Common myeloid progenitor, CD34-positive (primary cell): ENCODE measurements at regions not wholly inside any gene's neighbourhood (a gene's known extent, or its start where the extent isn't known, plus 50 kb on each side); places are given as distances from the start of the nearest gene placed in this dataset.

Experiments
- CTCF ChIA-PET: fragments of 350-600 bp; sonication (Branson Sonifier 250); formaldehyde crosslinking; loops from one replicate; lab custom pipeline; 2021; ENCODE audit warnings: antibody characterized with exemption; lab: Charles Lee
- POLR2A ChIA-PET: fragments of 350-600 bp; sonication (Branson Sonifier 250); formaldehyde crosslinking; loops from one replicate; lab custom pipeline; 2021; ENCODE audit warnings: antibody characterized with exemption; lab: Charles Lee
- DNase-seq, 3 donors: peaks; one replicate each; pipeline versions ENCODE4 v3.0.0 to v3.0.0-alpha.2; 2013
- H3K27ac ChIP-seq, 2 experiments: 1 replicate in 1 of 2; 2 replicates in 1 of 2; pipeline ENCODE4 v1.7.0; 2013; ENCODE audit warnings: inconsistent platforms in 2 of 2, low read length in 2 of 2, mild to moderate bottlenecking in 2 of 2, low read depth in 1 of 2, moderate library complexity in 1 of 2; ENCODE audit not compliant: severe bottlenecking in 2 of 2, insufficient read depth in 1 of 2, poor library complexity in 1 of 2
- H3K27me3 ChIP-seq, 5 experiments: replicated peaks in 2 of 5; 1 replicate in 3 of 5; 2 replicates in 2 of 5; pipeline versions ENCODE4 v1.6.1 to v1.7.0; 2013; ENCODE audit warnings: low read length in 4 of 5, mild to moderate bottlenecking in 2 of 5, moderate library complexity in 2 of 5, inconsistent platforms in 1 of 5; ENCODE audit not compliant: insufficient read depth in 5 of 5, control insufficient read depth in 4 of 5
- H3K36me3 ChIP-seq, 4 experiments: 1 replicate in 2 of 4; 2 replicates in 2 of 4; pipeline versions ENCODE4 v1.6.1 to v1.7.0; 2013; ENCODE audit warnings: low read length in 3 of 4, control low read depth in 1 of 4, mild to moderate bottlenecking in 1 of 4; ENCODE audit not compliant: control insufficient read depth in 4 of 4, insufficient read depth in 4 of 4
- H3K4me1 ChIP-seq, 4 experiments: 1 replicate in 3 of 4; 2 replicates in 1 of 4; pipeline versions ENCODE4 v1.6.1 to v1.7.1; 2013; ENCODE audit warnings: low read length in 3 of 4, mild to moderate bottlenecking in 3 of 4, control low read depth in 1 of 4, inconsistent platforms in 1 of 4, moderate library complexity in 1 of 4; ENCODE audit not compliant: control insufficient read depth in 4 of 4, insufficient read depth in 4 of 4; ENCODE audit errors: control extremely low read depth in 1 of 4
- H3K4me3 ChIP-seq, 7 experiments: 1 replicate in 4 of 7; 2 replicates in 3 of 7; pipeline versions ENCODE4 v1.5.1 to v1.7.0; 2013; ENCODE audit warnings: mild to moderate bottlenecking in 7 of 7, low read length in 6 of 7, moderate library complexity in 6 of 7, inconsistent platforms in 2 of 7, low read depth in 2 of 7, control low read depth in 1 of 7; ENCODE audit not compliant: insufficient read depth in 4 of 7, control insufficient read depth in 1 of 7; ENCODE audit errors: extremely low read depth in 1 of 7
- H3K9me3 ChIP-seq, 5 experiments: 1 replicate in 4 of 5; 2 replicates in 1 of 5; pipeline versions ENCODE4 v1.6.1 to v1.7.1; 2013; ENCODE audit warnings: low read length in 4 of 5, mild to moderate bottlenecking in 2 of 5, inconsistent platforms in 1 of 5, low read depth in 1 of 5, moderate library complexity in 1 of 5; ENCODE audit not compliant: control insufficient read depth in 4 of 5, insufficient read depth in 2 of 5; ENCODE audit errors: control extremely low read depth in 1 of 5
- WGBS: methylation state at CpG from one replicate; pipeline ENCODE4 v1.1.5; 2013; ENCODE audit not compliant: insufficient coverage; 5-methylcytosine and 5-hydroxymethylcytosine counted together

- H3K36me3 ChIP-seq, result no peaks in the 10 kb centered on the region
- WGBS, result 98% methylated on average over 7 of the region's 7 CpGs
- H3K27me3 ChIP-seq, result no peaks in the 10 kb centered on the region
- no peak for DNase-seq
- ChIA-PET POLR2A (no interaction called here), CTCF (no interaction called here)
- no peaks in the 10 kb centered on the region for H3K4me1 ChIP-seq
- no peak overlapping the region for H3K27ac ChIP-seq
- no peaks in the 10 kb centered on the region for H3K9me3 ChIP-seq
- H3K4me3 ChIP-seq, result no peak overlapping the region
Observed at GRCh38 chr20:6480328-6481200, 286.9 kb upstream of the BMP2 start.

- Histone ChIP-seq H3K27ac (no peak overlapping the region), H3K36me3 (no peaks in the 10 kb centered on the region), H3K27me3 (no peaks in the 10 kb centered on the region), H3K4me1 (no peaks in the 10 kb centered on the region), H3K4me3 (no peak overlapping the region), H3K9me3 (no peaks in the 10 kb centered on the region)
- DNase-seq, result no peak
- CTCF ChIA-PET, result no interaction called here
- POLR2A ChIA-PET, result no interaction called here
Observed at GRCh38 chr20:6473197-6473596, 294.3 kb upstream of the BMP2 start.

DNA sequence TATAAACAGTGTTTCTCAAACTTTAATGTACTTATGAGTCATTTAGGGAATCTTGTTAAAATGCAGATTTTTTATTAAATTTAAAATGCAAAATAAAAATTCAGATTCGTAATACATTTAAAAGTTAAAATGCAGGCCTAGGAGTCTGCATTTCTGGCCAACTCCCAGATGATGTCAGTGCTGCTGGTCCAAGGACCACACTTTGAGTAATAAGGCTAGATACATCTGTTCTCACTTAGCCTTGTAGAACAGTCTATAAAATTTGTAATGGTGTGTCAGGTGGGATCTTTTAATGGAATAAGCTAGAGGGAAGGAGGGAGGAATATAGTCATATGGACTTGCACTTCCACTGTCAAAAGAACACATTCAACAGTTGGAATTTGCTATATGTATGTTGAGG lies 295.6 kb upstream of the BMP2 start:
- ChIA-PET POLR2A (no interaction called here), CTCF (no interaction called here)
- Histone ChIP-seq H3K27ac (no peak overlapping the region), H3K4me3 (no peak overlapping the region), H3K9me3 (no peaks in the 10 kb centered on the region), H3K27me3 (no peaks in the 10 kb centered on the region), H3K36me3 (no peaks in the 10 kb centered on the region), H3K4me1 (no peaks in the 10 kb centered on the region)
- no CpG with 5 or more reads among the region's 1 CpG for WGBS
- no peak for DNase-seq

DNA sequence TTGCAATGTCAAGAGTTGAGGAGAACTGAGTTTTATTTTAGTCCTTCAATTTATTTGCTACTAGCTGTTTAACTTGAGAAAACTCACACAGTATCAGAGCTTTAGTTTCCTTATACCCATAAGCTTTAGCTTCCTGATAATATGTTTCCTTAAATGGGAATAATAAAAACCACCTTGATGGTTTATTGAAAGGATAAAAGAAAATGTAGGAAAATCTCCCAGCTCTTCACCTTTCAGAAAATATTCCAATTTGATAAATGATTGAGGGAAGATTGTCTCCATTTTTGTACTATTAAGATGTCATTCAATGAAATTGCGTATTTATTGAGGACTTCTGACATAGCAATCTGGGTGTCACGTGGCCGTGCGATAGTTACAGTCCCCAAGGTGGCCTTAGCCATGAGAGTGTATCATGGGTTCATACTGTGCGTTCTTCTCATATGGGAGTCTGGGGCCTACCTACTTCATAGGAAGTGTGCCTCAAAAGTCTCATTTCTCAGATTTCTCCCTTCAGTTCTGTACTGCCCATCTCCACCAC lies 296.3 kb upstream of the BMP2 start:
- no peak for DNase-seq
- Histone ChIP-seq H3K4me3 (no peak overlapping the region), H3K4me1 (no peaks in the 10 kb centered on the region), H3K36me3 (no peaks in the 10 kb centered on the region), H3K27ac (no peak overlapping the region), H3K9me3 (no peaks in the 10 kb centered on the region), H3K27me3 (no peaks in the 10 kb centered on the region)
- CTCF ChIA-PET, result no interaction called here
- POLR2A ChIA-PET, result no interaction called here
- WGBS, result 100% methylated on average over 5 of the region's 5 CpGs

GRCh38 chr20:6469695-6470094 lies 297.8 kb upstream of the BMP2 start:
- no peaks in the 10 kb centered on the region for H3K4me1 ChIP-seq
- H3K9me3 ChIP-seq, result no peaks in the 10 kb centered on the region
- no peaks in the 10 kb centered on the region for H3K27me3 ChIP-seq
- ChIA-PET CTCF (interaction anchor here (0.6 to 1.3 kb wide), 2 partner anchors 14 to 1124 kb away, joined by 3 read pairs; no protein-coding TSS in a partner anchor), POLR2A (no interaction called here)
- no peaks in the 10 kb centered on the region for H3K36me3 ChIP-seq
- WGBS, result 100% methylated on average over 1 of the region's 4 CpGs
- no peak overlapping the region for H3K27ac ChIP-seq
- H3K4me3 ChIP-seq, result no peak overlapping the region
- no peak for DNase-seq

- CTCF ChIA-PET, result no interaction called here
- WGBS, result no CpG with 5 or more reads among the region's 2 CpGs
- POLR2A ChIA-PET, result interaction anchor here (0.7 kb wide), 1 partner anchor 939 kb away, joined by 3 read pairs; no protein-coding TSS in a partner anchor
Observed at GRCh38 chr20:6468423-6469116, 298.9 kb upstream of the BMP2 start.

GRCh38 chr20:6467562-6467961 lies 299.9 kb upstream of the BMP2 start:
- POLR2A ChIA-PET, result no interaction called here
- Histone ChIP-seq H3K36me3 (no peaks in the 10 kb centered on the region), H3K9me3 (no peaks in the 10 kb centered on the region), H3K4me1 (no peaks in the 10 kb centered on the region), H3K4me3 (no peak overlapping the region), H3K27ac (no peak overlapping the region), H3K27me3 (no peaks in the 10 kb centered on the region)
- DNase-seq, result no peak
- WGBS, result 95% methylated on average over 2 of the region's 2 CpGs
- CTCF ChIA-PET, result no interaction called here

More at GRCh38 chr20:6468423-6469116, 298.9 kb upstream of the BMP2 start:
- Histone ChIP-seq H3K9me3 (no peaks in the 10 kb centered on the region), H3K36me3 (no peaks in the 10 kb centered on the region), H3K27ac (no peak overlapping the region), H3K4me1 (no peaks in the 10 kb centered on the region), H3K27me3 (no peaks in the 10 kb centered on the region), H3K4me3 (no peak overlapping the region)
- no peak for DNase-seq
